ENCODE measurements at regions not wholly inside any gene's neighbourhood (a gene's known extent, or its start where the extent isn't known, plus 50 kb on each side); places are given as distances from the start of the nearest gene placed in this dataset.

- H3K27ac ChIP-seq = no peak overlapping the region
- TF ChIP-seq, protein P1, sequence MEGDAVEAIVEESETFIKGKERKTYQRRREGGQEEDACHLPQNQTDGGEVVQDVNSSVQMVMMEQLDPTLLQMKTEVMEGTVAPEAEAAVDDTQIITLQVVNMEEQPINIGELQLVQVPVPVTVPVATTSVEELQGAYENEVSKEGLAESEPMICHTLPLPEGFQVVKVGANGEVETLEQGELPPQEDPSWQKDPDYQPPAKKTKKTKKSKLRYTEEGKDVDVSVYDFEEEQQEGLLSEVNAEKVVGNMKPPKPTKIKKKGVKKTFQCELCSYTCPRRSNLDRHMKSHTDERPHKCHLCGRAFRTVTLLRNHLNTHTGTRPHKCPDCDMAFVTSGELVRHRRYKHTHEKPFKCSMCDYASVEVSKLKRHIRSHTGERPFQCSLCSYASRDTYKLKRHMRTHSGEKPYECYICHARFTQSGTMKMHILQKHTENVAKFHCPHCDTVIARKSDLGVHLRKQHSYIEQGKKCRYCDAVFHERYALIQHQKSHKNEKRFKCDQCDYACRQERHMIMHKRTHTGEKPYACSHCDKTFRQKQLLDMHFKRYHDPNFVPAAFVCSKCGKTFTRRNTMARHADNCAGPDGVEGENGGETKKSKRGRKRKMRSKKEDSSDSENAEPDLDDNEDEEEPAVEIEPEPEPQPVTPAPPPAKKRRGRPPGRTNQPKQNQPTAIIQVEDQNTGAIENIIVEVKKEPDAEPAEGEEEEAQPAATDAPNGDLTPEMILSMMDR (IDR thresholded peaks at IDR 0.05) = no peak
- H3K4me1 ChIP-seq = peaks cover 0 to 18% of the 10 kb centered on the region in 2 donors
Measured at GRCh38 chr2:238693337-238694093, 154.4 kb upstream of the TWIST2 start.

DNA sequence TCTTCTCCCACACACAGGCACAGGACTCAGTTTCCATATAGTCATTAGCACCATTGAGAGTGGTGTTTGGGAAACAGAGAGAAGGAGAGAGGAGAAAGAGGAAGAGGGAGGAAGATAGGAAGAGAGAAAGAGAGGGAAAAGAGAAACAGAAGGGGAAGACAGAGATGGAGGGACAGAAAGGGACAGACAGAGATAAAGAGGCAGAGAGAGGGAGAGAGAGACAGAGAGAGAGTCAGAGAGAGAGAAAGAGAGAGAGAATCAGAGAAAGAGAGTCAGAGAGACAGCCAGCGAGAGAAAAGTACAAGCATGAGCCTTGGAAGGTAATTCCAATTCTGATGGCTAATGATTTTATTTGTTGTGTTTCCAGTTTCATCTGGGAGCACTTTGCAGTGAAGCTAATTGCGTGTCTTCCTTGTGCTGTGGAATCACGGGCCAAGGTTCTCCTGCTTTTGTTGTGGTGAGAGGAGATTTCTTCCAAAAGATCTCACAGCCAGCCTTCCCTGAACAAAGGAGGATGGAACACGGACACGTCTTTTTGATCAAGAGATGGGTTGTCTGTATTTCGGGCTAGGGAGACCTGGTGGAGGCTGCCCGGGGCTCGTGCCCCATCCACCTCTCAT, 153.6 kb upstream of the TWIST2 start:
- no peak overlapping the region for H3K27ac ChIP-seq
- DNase-seq (ENCODE audit: low spot score) = no peak
- H3K9me3 ChIP-seq = no peaks in the 10 kb centered on the region
- no peaks in the 10 kb centered on the region for H3K27me3 ChIP-seq
- H3K36me3 ChIP-seq = no peaks in the 10 kb centered on the region
- H3K4me3 ChIP-seq = no peak overlapping the region
- peaks cover 0 to 25% of the 10 kb centered on the region in 2 donors for H3K4me1 ChIP-seq
- TF ChIP-seq, protein P1 (IDR thresholded peaks at IDR 0.05) = no peak

More at GRCh38 chr2:238693337-238694093, 154.4 kb upstream of the TWIST2 start:
- no peaks in the 10 kb centered on the region for H3K27me3 ChIP-seq
- H3K9me3 ChIP-seq = no peaks in the 10 kb centered on the region
- H3K4me3 ChIP-seq = no peak overlapping the region
- H3K36me3 ChIP-seq = no peaks in the 10 kb centered on the region
- no peak for DNase-seq (ENCODE audit: low spot score)

GRCh38 chr2:238694922-238695321, 153.0 kb upstream of the TWIST2 start:
- Histone ChIP-seq H3K27ac (no peak overlapping the region), H3K4me1 (peaks cover 0 to 32% of the 10 kb centered on the region in 2 donors), H3K4me3 (no peak overlapping the region), H3K9me3 (no peaks in the 10 kb centered on the region), H3K27me3 (no peaks in the 10 kb centered on the region), H3K36me3 (no peaks in the 10 kb centered on the region)
- TF ChIP-seq, protein P1 (IDR thresholded peaks at IDR 0.05) = no peak
- no peak for DNase-seq (ENCODE audit: low spot score)

- Histone ChIP-seq H3K4me3 (no peak overlapping the region), H3K27ac (no peak overlapping the region), H3K27me3 (no peaks in the 10 kb centered on the region), H3K4me1 (peaks cover 0 to 38% of the 10 kb centered on the region in 2 donors), H3K9me3 (no peaks in the 10 kb centered on the region), H3K36me3 (no peaks in the 10 kb centered on the region)
- DNase-seq (ENCODE audit: low spot score) = no peak
- TF ChIP-seq, protein P1 (IDR thresholded peaks at IDR 0.05) = no peak
Measured at GRCh38 chr2:238695538-238695937, 152.3 kb upstream of the TWIST2 start.

DNA sequence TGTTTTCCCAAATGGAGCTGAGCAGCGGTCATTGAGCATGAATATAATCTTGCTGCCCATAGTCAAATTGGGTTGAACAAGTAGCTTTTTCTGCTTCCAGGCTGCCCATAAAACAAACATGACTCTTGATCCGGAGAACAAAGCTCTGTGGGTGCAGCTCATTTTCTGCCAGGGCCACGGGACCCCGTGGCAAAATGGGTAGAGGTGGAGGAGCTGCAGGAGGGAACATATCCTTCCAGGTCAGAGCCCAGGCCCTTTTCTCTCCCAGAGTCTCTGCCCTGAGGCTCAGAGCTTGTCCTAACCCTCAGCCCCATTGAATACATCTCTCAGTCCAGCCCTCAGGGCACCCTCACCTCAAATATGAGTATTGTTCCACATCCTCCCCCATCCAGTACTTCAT, 151.6 kb upstream of the TWIST2 start:
- Histone ChIP-seq H3K27ac (no peak overlapping the region), H3K36me3 (no peaks in the 10 kb centered on the region), H3K4me3 (no peak overlapping the region), H3K4me1 (peaks cover 0 to 39% of the 10 kb centered on the region in 2 donors), H3K9me3 (no peaks in the 10 kb centered on the region), H3K27me3 (no peaks in the 10 kb centered on the region)
- TF ChIP-seq, protein P1 (IDR thresholded peaks at IDR 0.05) = no peak
- no peak for DNase-seq (ENCODE audit: low spot score)
